ENCODE measurements at regions not wholly inside any gene's neighbourhood (a gene's known extent, or its start where the extent isn't known, plus 50 kb on each side); places are given as distances from the start of the nearest gene placed in this dataset.

DNA sequence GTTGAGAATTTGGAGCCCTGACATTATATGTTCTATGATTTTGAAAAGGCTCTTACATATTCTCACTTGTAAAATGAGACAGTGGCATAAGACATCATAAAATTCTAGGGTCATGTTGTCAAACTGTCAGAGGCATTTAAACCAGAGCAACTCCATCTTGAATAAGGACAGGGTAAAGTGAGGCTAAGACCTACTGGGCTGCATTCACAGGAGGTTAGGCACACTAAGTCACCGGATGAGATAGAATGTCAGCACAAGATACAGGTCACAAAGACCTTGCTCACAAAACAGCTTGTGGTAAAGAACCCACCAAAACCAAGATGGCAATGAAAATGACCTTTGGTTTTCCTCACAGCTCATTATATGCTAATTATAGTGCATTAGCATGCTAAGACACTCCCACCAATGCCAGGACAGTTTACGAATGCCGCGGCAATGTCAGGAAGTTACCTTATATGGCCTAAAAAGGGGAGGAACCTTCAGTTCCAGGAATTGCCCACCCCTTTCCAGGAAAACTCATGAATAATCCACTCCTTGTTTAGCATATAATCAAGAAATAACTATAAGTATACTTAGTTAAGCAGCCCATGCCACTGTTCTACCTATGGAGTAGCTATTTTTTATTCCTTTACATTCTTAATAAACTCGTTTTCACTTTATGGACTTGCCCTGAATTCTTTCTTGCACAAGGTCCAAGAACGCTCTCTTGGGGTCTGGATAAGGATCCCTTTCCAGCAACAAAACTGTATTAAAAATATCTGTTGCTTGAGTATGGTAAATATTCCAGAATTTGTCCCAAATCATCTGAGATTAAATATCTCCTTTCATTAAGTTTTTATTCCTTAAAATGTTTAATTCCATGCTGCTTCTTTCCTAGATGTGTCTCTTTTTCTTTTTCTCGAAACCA, 406.4 kb downstream of the METTL4 start:
- no peak for TF ChIP-seq ZFP30 (CRISPR knock-in tag; IDR thresholded peaks at IDR 0.05)
- no peak for TF ChIP-seq ZNF8 (CRISPR knock-in tag; IDR thresholded peaks at IDR 0.05)
- TF ChIP-seq OSR1 (CRISPR knock-in tag; IDR thresholded peaks at IDR 0.05): no peak
- TF ChIP-seq ARNTL (CRISPR knock-in tag; IDR thresholded peaks at IDR 0.05; ENCODE audit: borderline replicate concordance, low read depth): no peak

Measured in SK-N-SH treated with all-trans-retinoic acid at 6 μM for 48 hours (cell line).